ENCODE measurements at regions not wholly inside any gene's neighbourhood (a gene's known extent, or its start where the extent isn't known, plus 50 kb on each side); places are given as distances from the start of the nearest gene placed in this dataset.

- H3K4me3 ChIP-seq (ENCODE audit: insufficient read depth, low read depth, low read length): no peak overlapping the region
- peaks cover 19% of the 10 kb centered on the region for H3K9me3 ChIP-seq (ENCODE audit: control insufficient read depth, insufficient read depth, low read length)
- POLR2A ChIA-PET (ENCODE audit: unreplicated experiment): no interaction called here
- H3K4ac ChIP-seq (ENCODE audit: low read depth, low read length): no peak overlapping the region
- no TSS peak for BruUV-seq (replicated peaks)
- TF ChIP-seq USF2 (IDR thresholded peaks at IDR 0.05; ENCODE audit: low read depth, low read length) (no peak), BHLHE40 (IDR thresholded peaks at IDR 0.05; ENCODE audit: low read depth, low read length) (no peak)
- H2BK120ac ChIP-seq (ENCODE audit: low read depth, low read length): no peak overlapping the region
- H3K23ac ChIP-seq (ENCODE audit: low read depth, low read length): no peak overlapping the region
- H3K27me3 ChIP-seq (ENCODE audit: control insufficient read depth, insufficient read depth, low read length): no peaks in the 10 kb centered on the region
- no peak overlapping the region for H3K4me2 ChIP-seq (ENCODE audit: low read depth, low read length)
- H2AK5ac ChIP-seq (ENCODE audit: low read depth, low read length): no peak overlapping the region
- H3K56ac ChIP-seq (ENCODE audit: extremely low read depth, insufficient read depth, low read length): no peak overlapping the region
- no peak overlapping the region for H4K5ac ChIP-seq (ENCODE audit: low read depth, low read length)
- CTCF ChIA-PET: no interaction called here
- WGBS, 2 experiments (ENCODE audit: extremely low coverage in 2 of 2, insufficient read length in 1 of 2): no CpG with 5 or more reads among the region's 2 CpGs
- ATAC-seq (ENCODE audit: low read depth): no peak
- H4K91ac ChIP-seq (ENCODE audit: insufficient read depth, low read depth, low read length): no peak overlapping the region
- intact Hi-C loops (cut with micrococcal nuclease) (no loop called here), dilution Hi-C loops (cut with HindIII; ENCODE audit: low sequenced_read_pairs, unreplicated experiment) (no loop called here), in situ Hi-C loops (cut with MboI; ENCODE audit: low sequenced_read_pairs) (no loop called here)
- H3K4me1 ChIP-seq (ENCODE audit: control insufficient read depth, insufficient read depth, low read length): no peaks in the 10 kb centered on the region
- no peak overlapping the region for H3K18ac ChIP-seq (ENCODE audit: low read depth, low read length)
- no peak overlapping the region for H2AFZ ChIP-seq (replicated peaks; ENCODE audit: low read length, poor library complexity)
- no peak overlapping the region for H3K27ac ChIP-seq (ENCODE audit: insufficient read depth, low read length)
- H3K9ac ChIP-seq (ENCODE audit: low read depth, low read length): no peak overlapping the region
- H3K14ac ChIP-seq (replicated peaks; ENCODE audit: low read depth, low read length): no peak overlapping the region
- no peak for DNase-seq
- H4K8ac ChIP-seq (ENCODE audit: low read depth in 2 of 2, low read length in 2 of 2): no peak overlapping the region
- H2BK20ac ChIP-seq (ENCODE audit: low read depth, low read length): no peak overlapping the region
- no peak overlapping the region for H2BK15ac ChIP-seq (ENCODE audit: low read depth, low read length)
- H4K20me1 ChIP-seq (ENCODE audit: insufficient read depth, low read length): no peaks in the 10 kb centered on the region
- no peaks in the 10 kb centered on the region for H3K36me3 ChIP-seq (ENCODE audit: control insufficient read depth, insufficient read depth, low read length)
- no peak overlapping the region for H2AK9ac ChIP-seq (replicated peaks; ENCODE audit: low read depth, low read length, poor library complexity)
- no peak overlapping the region for H2BK5ac ChIP-seq (ENCODE audit: low read depth, low read length, poor library complexity, severe bottlenecking)
- no peaks in the 10 kb centered on the region for H3K79me1 ChIP-seq (ENCODE audit: low read depth in 1 of 2, low read length in 2 of 2)
- H3K9me1 ChIP-seq (ENCODE audit: insufficient read depth, low read length): no peaks in the 10 kb centered on the region
Measured at GRCh38 chr7:153423210-153423590, 629.0 kb upstream of the DPP6 start.
